Choroid plexus epithelial cell (primary cell): ENCODE measurements at regions not wholly inside any gene's neighbourhood (a gene's known extent, or its start where the extent isn't known, plus 50 kb on each side); places are given as distances from the start of the nearest gene placed in this dataset.
A peak's percentile ranks its signal among the peaks of the same experiment; 100 is the strongest.

Source experiments
- DNase-seq: peaks from one replicate; pipeline ENCODE4 v3.0.0-alpha.2; 2010; ENCODE audit warnings: low read depth
- H3K4me3 ChIP-seq: 2 replicates; pipeline ENCODE4 v1.5.1; 2011; ENCODE audit warnings: low read depth, mild to moderate bottlenecking, control low read depth, low read length, moderate library complexity
- TF ChIP-seq, protein P1 (sequence below): conservative IDR thresholded peaks from 2 replicates; pipeline ENCODE4 v1.5.1; 2011; ENCODE audit warnings: low read depth, mild to moderate bottlenecking, control low read depth, inconsistent platforms, low read length, moderate library complexity

DNA sequence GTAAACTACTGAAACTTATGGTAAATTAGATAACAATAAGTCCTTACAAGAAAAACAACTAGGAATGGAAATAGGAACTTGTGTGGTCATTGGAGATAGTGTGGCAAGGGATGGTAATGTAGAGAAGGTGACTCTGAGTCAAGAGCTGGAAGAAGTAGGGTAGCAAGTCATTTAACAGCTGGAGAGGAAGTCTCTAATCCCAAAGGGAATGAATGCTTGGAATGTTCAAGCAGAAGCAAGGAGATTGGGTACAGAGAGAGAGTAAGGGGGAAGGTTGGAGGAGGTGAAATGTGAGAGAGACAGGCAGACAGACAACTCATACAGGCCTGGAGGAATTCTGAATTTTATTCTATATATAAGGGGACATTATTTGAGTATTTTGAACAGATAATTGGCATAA is 260.6 kb upstream of the MAD2L1 start:
- TF ChIP-seq, protein P1, sequence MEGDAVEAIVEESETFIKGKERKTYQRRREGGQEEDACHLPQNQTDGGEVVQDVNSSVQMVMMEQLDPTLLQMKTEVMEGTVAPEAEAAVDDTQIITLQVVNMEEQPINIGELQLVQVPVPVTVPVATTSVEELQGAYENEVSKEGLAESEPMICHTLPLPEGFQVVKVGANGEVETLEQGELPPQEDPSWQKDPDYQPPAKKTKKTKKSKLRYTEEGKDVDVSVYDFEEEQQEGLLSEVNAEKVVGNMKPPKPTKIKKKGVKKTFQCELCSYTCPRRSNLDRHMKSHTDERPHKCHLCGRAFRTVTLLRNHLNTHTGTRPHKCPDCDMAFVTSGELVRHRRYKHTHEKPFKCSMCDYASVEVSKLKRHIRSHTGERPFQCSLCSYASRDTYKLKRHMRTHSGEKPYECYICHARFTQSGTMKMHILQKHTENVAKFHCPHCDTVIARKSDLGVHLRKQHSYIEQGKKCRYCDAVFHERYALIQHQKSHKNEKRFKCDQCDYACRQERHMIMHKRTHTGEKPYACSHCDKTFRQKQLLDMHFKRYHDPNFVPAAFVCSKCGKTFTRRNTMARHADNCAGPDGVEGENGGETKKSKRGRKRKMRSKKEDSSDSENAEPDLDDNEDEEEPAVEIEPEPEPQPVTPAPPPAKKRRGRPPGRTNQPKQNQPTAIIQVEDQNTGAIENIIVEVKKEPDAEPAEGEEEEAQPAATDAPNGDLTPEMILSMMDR: no peak
- DNase-seq: no peak

DNA sequence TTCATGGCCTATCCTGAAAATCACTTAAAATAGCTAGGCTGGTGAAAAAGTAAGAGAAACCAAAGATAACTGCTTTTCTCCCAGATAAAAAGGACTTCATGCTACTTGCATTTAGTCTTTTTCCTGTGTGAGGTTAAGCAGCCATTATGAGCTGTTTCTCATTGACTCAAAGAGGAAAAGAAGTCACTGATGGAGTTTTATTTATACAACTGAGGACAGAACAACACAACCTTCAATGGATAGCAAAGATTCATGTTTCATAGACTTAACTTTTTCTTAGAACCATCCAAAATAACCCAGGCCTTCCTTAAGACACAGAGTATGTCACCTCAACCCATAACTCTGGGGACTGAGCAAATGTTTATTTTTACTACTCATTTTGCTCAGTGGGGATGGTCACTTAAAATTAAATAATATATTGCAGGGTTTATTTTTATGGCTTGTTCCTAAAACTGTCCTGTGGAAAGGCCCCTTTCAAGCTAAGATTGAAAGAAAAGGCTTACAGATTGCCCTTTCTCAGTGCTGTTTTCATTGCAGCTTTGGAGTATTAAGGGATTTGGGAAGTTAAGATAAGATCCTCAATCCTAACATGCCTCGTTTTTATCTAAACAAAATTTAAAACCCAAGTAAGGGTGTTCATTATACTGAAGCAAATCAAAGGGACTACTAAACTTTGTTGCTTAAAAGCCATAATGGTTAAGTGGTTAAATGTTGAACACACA is 252.6 kb upstream of the MAD2L1 start:
- no peak for DNase-seq
- TF ChIP-seq, protein P1: no peak
- no peak overlapping the region for H3K4me3 ChIP-seq

More for the DNA sequence above, 260.6 kb upstream of the MAD2L1 start:
- H3K4me3 ChIP-seq: no peak overlapping the region

DNA sequence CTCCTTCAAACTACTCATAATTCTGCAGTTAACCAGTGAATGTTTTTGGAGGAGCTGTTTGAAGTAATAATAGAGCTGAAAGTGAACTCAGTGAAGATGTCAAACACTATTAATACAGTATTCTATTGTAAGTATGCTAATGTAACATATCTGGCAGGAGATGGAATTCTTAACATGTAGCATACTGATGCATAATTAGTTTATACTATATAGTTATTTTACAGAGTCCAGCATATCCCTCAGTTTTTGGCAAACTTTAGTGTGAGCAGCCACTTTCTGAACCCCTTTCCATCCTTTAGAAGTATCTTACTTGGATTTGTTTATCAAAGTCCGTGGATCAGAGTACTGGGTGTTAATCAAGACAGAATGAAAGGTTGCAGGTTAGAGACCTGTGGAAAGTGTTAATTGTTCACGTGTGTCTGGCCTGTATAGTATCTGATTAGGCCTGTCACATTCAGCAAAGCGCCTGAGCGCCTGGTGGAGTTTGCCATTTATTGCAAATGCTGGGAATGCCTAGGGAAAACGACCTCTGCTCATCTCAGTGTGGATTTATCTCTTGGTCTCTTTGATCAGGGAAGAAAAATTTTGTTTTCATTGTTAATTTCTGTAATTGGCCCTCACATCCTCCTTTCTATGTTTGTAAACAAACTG is 251.7 kb upstream of the MAD2L1 start:
- TF ChIP-seq, protein P1: no peak
- no peak overlapping the region for H3K4me3 ChIP-seq
- no peak for DNase-seq

DNA sequence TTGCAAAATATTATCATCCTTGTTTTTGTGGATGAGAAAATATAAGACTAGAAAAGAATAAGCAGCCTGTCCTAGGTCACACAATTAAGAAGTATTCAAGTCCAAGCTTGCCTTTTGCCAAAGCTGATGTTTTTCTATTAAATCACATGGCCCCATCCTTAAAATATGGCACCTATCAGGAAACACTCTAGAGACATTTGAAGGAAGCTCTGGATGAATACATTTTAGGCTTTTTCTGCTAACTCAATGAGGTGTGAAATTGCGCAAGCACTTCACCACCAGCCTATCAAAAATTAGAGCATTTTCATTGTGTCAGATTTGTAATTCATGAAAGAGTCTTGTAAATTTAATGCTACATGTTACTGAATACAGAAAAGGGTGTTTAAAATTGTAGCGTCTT is 251.1 kb upstream of the MAD2L1 start:
- no peak for DNase-seq
- TF ChIP-seq, protein P1: no peak
- no peak overlapping the region for H3K4me3 ChIP-seq

DNA sequence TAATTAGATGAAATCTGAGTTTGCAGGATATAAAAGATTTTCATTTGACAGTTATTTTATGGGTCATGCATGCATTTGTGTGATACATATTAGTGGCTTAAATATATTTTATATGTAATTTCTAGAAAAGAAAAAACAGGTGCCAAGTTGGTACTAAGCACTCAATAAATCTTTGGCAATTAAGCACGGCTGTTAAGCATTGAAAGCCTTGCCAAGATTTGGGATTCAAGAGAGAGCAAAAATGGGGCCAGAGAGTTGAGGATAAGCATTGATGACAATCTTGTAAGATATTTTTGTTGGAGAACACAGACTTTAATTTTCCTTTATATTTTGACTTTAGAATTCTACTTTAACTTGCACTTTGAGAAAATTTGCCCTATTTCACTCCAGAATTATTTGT is 249.8 kb upstream of the MAD2L1 start:
- TF ChIP-seq, protein P1: no peak
- DNase-seq: no peak
- H3K4me3 ChIP-seq: no peak overlapping the region

DNA sequence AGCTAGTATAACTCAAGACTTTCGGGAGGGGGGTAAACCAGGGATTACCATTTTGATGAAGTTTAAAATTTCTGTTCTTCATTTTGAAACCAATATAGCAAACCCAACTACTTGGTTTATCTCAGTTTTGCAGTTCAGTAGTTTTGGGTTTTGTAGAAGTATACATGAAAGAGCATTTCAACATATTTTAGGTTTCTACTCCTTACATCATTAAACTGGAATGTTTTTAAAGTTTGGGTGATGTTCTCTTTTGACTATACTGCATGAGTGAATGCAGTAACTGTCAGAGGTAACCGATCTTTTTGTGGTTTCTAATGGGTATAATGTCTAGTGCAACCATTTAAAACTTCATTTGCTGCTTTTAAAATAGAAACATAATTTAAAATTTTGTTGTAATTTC is 248.3 kb upstream of the MAD2L1 start:
- DNase-seq: no peak
- H3K4me3 ChIP-seq: no peak overlapping the region
- TF ChIP-seq, protein P1: no peak

DNA sequence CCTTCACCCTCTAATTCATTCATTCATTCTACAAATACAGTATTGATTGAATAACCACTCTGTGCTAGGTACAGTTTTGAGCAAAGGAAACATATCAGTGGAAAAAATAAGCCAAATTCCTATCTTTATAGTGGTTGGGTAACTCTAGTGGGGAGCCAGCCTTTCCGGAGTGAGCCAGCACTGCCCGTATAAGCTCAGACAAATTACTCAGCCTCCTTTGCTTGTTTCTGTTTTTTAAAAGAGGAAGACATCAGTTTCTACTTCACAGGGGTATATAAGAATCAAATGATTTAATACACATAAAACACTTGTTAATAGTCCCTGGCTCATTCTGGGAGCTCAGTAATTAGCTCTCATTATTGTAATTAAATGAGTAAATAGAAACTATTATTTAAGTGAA is 238.2 kb upstream of the MAD2L1 start:
- DNase-seq: peak; percentile 13
- H3K4me3 ChIP-seq: no peak overlapping the region
- TF ChIP-seq, protein P1: no peak
